Thyroid gland (tissue), 4 donors: ENCODE measurements at regions not wholly inside any gene's neighbourhood (a gene's known extent, or its start where the extent isn't known, plus 50 kb on each side); places are given as distances from the start of the nearest gene placed in this dataset.

ENCODE experiments used
- CTCF ChIP-seq, 6 experiments: fragments of 200-600 bp in 3 of 6; fragments of 450-650 bp in 3 of 6; sonication (generic) in 3 of 6; IDR thresholded peaks; one replicate each; pipeline ENCODE4 v1.5.1; 2016 to 2019; ENCODE audit warnings: antibody characterized with exemption in 6 of 6, mild to moderate bottlenecking in 2 of 6, inconsistent platforms in 1 of 6, moderate library complexity in 1 of 6
- POLR2A ChIP-seq, 2 donors: fragments of 450-650 bp; IDR thresholded peaks; one replicate each; pipeline ENCODE4 v1.6.1; 2017; ENCODE audit warnings: antibody characterized with exemption in 2 of 2, mild to moderate bottlenecking in 2 of 2, moderate library complexity in 1 of 2

- TF ChIP-seq CTCF (IDR thresholded peaks at IDR 0.05) (no peak), POLR2A (IDR thresholded peaks at IDR 0.05) (no peak)
Observed at GRCh38 chr14:48914382-48914781, 671.8 kb downstream of the RPS29 start.
